ENCODE measurements at regions not wholly inside any gene's neighbourhood (a gene's known extent, or its start where the extent isn't known, plus 50 kb on each side); places are given as distances from the start of the nearest gene placed in this dataset.

- TF ChIP-seq EP300 (IDR thresholded peaks at IDR 0.05) (no peak), CTCF (IDR thresholded peaks at IDR 0.05) (no peak), POLR2A (IDR thresholded peaks at IDR 0.05) (no peak)
- no peaks in the 10 kb centered on the region for H3K27me3 ChIP-seq
- peaks cover 1% of the 10 kb centered on the region for H3K4me1 ChIP-seq (ENCODE audit: insufficient read depth)
- intact Hi-C loops (cut with DNase I): no loop called here
- no peak overlapping the region for H3K4me3 ChIP-seq
- H3K27ac ChIP-seq: no peak overlapping the region
- 18 to 32% (median 20%) methylated on average over 2 of the region's 2 CpGs for WGBS, 3 donors
- peak; percentile 15 to 53 (median 35) for DNase-seq
- H3K36me3 ChIP-seq: no peaks in the 10 kb centered on the region
- H3K9me3 ChIP-seq: no peaks in the 10 kb centered on the region
Observed at GRCh38 chr1:64387389-64388285, 82.3 kb upstream of the CACHD1 start.

GRCh38 chr1:64388336-64388735 is 81.6 kb upstream of the CACHD1 start:
- intact Hi-C loops (cut with DNase I): no loop called here
- Histone ChIP-seq H3K27ac (no peak overlapping the region), H3K27me3 (no peaks in the 10 kb centered on the region), H3K9me3 (no peaks in the 10 kb centered on the region), H3K4me3 (no peak overlapping the region), H3K36me3 (no peaks in the 10 kb centered on the region), H3K4me1 (ENCODE audit: insufficient read depth) (peaks cover 1% of the 10 kb centered on the region)
- DNase-seq: no peak
- TF ChIP-seq CTCF (IDR thresholded peaks at IDR 0.05) (no peak), EP300 (IDR thresholded peaks at IDR 0.05) (no peak), POLR2A (IDR thresholded peaks at IDR 0.05) (no peak)
- 8 to 21% (median 13%) methylated on average over 1 of the region's 1 CpG for WGBS, 3 donors

DNA sequence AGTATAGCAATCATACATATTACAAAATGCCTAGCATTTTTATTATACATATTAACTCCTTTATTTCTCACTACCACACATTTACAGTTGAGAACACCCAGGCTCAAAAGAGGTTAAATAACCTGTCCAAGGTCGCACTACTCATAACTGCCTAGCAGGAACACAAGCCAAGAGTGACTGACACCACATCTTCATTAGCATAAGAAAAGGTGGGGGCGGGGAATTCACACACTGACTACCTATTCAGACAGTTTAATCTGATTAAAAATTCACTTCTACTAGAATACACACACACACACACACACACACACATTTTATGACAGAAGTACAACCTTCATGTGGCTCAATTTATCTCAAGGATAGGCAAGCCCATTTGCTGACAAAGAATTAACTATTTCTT is 77.8 kb upstream of the CACHD1 start:
- 71 to 85% (median 81%) methylated on average over 2 of the region's 2 CpGs for WGBS, 3 donors
- Histone ChIP-seq H3K36me3 (no peaks in the 10 kb centered on the region), H3K4me1 (ENCODE audit: insufficient read depth) (peaks cover 1% of the 10 kb centered on the region)

GRCh38 chr1:64393790-64394189 is 76.1 kb upstream of the CACHD1 start:
- DNase-seq: no peak
- no peak overlapping the region for H3K4me3 ChIP-seq
- no peaks in the 10 kb centered on the region for H3K4me1 ChIP-seq (ENCODE audit: insufficient read depth)
- intact Hi-C loops (cut with DNase I): no loop called here
- no peak for TF ChIP-seq EP300 (IDR thresholded peaks at IDR 0.05)
- no peak for TF ChIP-seq POLR2A (IDR thresholded peaks at IDR 0.05)
- TF ChIP-seq CTCF (IDR thresholded peaks at IDR 0.05): no peak
- no peaks in the 10 kb centered on the region for H3K9me3 ChIP-seq
- no peak overlapping the region for H3K27ac ChIP-seq
- 85 to 94% (median 91%) methylated on average over 2 of the region's 2 CpGs for whole genome bisulfite sequencing, 3 donors
- H3K36me3 ChIP-seq: no peaks in the 10 kb centered on the region
- H3K27me3 ChIP-seq: no peaks in the 10 kb centered on the region

More for the DNA sequence above, 77.8 kb upstream of the CACHD1 start:
- Histone ChIP-seq H3K27ac (no peak overlapping the region), H3K4me3 (no peak overlapping the region), H3K9me3 (no peaks in the 10 kb centered on the region), H3K27me3 (no peaks in the 10 kb centered on the region)
- intact Hi-C loops (cut with DNase I): no loop called here
- no peak for TF ChIP-seq EP300 (IDR thresholded peaks at IDR 0.05)
- no peak for TF ChIP-seq POLR2A (IDR thresholded peaks at IDR 0.05)
- no peak for TF ChIP-seq CTCF (IDR thresholded peaks at IDR 0.05)
- no peak for DNase-seq
